Mesenchymal stem cell (in vitro differentiated cells and primary cell): ENCODE measurements at regions not wholly inside any gene's neighbourhood (a gene's known extent, or its start where the extent isn't known, plus 50 kb on each side); places are given as distances from the start of the nearest gene placed in this dataset.

Source experiments
- DNase-seq: peaks from one replicate; pipeline ENCODE4 v3.0.0-alpha.2; 2013
- H2AFZ ChIP-seq: one replicate; pipeline ENCODE4 v1.6.1; 2013; ENCODE audit warnings: low read depth, mild to moderate bottlenecking, control low read depth, inconsistent platforms, low read length, moderate library complexity
- H2AK5ac ChIP-seq: 2 replicates; pipeline ENCODE4 v1.6.1; 2013; ENCODE audit warnings: low read length, moderate library complexity, mild to moderate bottlenecking, inconsistent platforms; ENCODE audit not compliant: severe bottlenecking
- H2BK120ac ChIP-seq: one replicate; pipeline ENCODE4 v1.6.1; 2013; ENCODE audit warnings: low read depth, mild to moderate bottlenecking, inconsistent platforms, low read length, moderate library complexity
- H2BK12ac ChIP-seq, 2 experiments: one replicate each; pipeline ENCODE4 v1.6.1; 2013; ENCODE audit warnings: inconsistent platforms in 2 of 2, low read length in 2 of 2, mild to moderate bottlenecking in 2 of 2, moderate library complexity in 2 of 2, control low read depth in 1 of 2
- H2BK15ac ChIP-seq: one replicate; pipeline ENCODE4 v1.6.1; 2013; ENCODE audit warnings: mild to moderate bottlenecking, low read depth, inconsistent platforms; ENCODE audit not compliant: poor library complexity, severe bottlenecking
- H2BK5ac ChIP-seq: 2 replicates; pipeline ENCODE4 v1.6.1; 2013; ENCODE audit warnings: low read depth, mild to moderate bottlenecking, low read length, control low read depth, inconsistent platforms; ENCODE audit not compliant: poor library complexity, severe bottlenecking
- H3K14ac ChIP-seq, 2 experiments: one replicate each; pipeline ENCODE4 v1.6.1; 2013; ENCODE audit warnings: inconsistent platforms in 2 of 2, low read length in 2 of 2, control low read depth in 1 of 2, mild to moderate bottlenecking in 1 of 2, moderate library complexity in 1 of 2
- H3K18ac ChIP-seq, 2 experiments: one replicate each; pipeline ENCODE4 v1.6.1; 2013; ENCODE audit warnings: inconsistent platforms in 2 of 2, low read length in 2 of 2, control low read depth in 1 of 2, low read depth in 1 of 2, mild to moderate bottlenecking in 1 of 2
- H3K23ac ChIP-seq, 2 experiments: one replicate each; pipeline ENCODE4 v1.6.1; 2013; ENCODE audit warnings: inconsistent platforms in 2 of 2, low read length in 2 of 2, mild to moderate bottlenecking in 2 of 2, moderate library complexity in 2 of 2, control low read depth in 1 of 2
- H3K27ac ChIP-seq: 2 replicates; pipeline ENCODE4 v1.5.1; 2013; ENCODE audit warnings: mild to moderate bottlenecking, moderate library complexity, low read length, control low read depth, inconsistent platforms; ENCODE audit not compliant: poor library complexity, severe bottlenecking
- H3K27me3 ChIP-seq, 2 experiments: 2 replicates each; pipeline versions ENCODE4 v1.6.1 to v1.7.0; 2013; ENCODE audit warnings: low read length in 2 of 2, mild to moderate bottlenecking in 2 of 2, moderate library complexity in 2 of 2, control low read depth in 1 of 2, inconsistent platforms in 1 of 2; ENCODE audit not compliant: control insufficient read depth in 1 of 2, insufficient read depth in 1 of 2
- H3K36me3 ChIP-seq, 2 experiments: 2 replicates each; pipeline versions ENCODE4 v1.6.1 to v1.7.0; 2013; ENCODE audit warnings: low read length in 2 of 2, control low read depth in 1 of 2, inconsistent platforms in 1 of 2, low read depth in 1 of 2, mild to moderate bottlenecking in 1 of 2; ENCODE audit not compliant: insufficient read depth in 2 of 2, control insufficient read depth in 1 of 2
- H3K4ac ChIP-seq, 2 experiments: one replicate each; pipeline ENCODE4 v1.6.1; 2013; ENCODE audit warnings: inconsistent platforms in 2 of 2, low read length in 2 of 2, mild to moderate bottlenecking in 2 of 2, moderate library complexity in 2 of 2, control low read depth in 1 of 2, low read depth in 1 of 2
- H3K4me1 ChIP-seq: 2 replicates; pipeline ENCODE4 v1.6.1; 2013; ENCODE audit warnings: low read depth, low read length, control low read depth; ENCODE audit not compliant: control insufficient read depth, insufficient read depth
- H3K4me2 ChIP-seq: 2 replicates; pipeline ENCODE4 v1.6.1; 2013; ENCODE audit warnings: low read length, mild to moderate bottlenecking, inconsistent platforms; ENCODE audit not compliant: poor library complexity, severe bottlenecking
- H3K4me3 ChIP-seq, 2 experiments: 2 replicates each; pipeline versions ENCODE4 v1.5.1 to v1.7.0; 2013; ENCODE audit warnings: low read length in 2 of 2, mild to moderate bottlenecking in 2 of 2, control low read depth in 1 of 2, low read depth in 1 of 2; ENCODE audit not compliant: insufficient read depth in 1 of 2
- H3K79me1 ChIP-seq: replicated peaks from 2 replicates; pipeline ENCODE4 v1.6.1; 2013; ENCODE audit warnings: mild to moderate bottlenecking, control low read depth, low read length, inconsistent platforms; ENCODE audit not compliant: poor library complexity, severe bottlenecking
- H3K9ac ChIP-seq: 2 replicates; pipeline ENCODE4 v1.7.0; 2013; ENCODE audit warnings: mild to moderate bottlenecking, low read length, moderate library complexity
- H3K9me3 ChIP-seq: 2 replicates; pipeline ENCODE4 v1.7.0; 2013; ENCODE audit warnings: mild to moderate bottlenecking, low read length; ENCODE audit not compliant: control insufficient read depth
- H4K8ac ChIP-seq: one replicate; pipeline ENCODE4 v1.6.1; 2013; ENCODE audit warnings: inconsistent platforms, mild to moderate bottlenecking, low read length, moderate library complexity
- H4K91ac ChIP-seq: one replicate; pipeline ENCODE4 v1.6.1; 2013; ENCODE audit warnings: mild to moderate bottlenecking, low read length, inconsistent platforms
- WGBS: methylation state at CpG from one replicate; pipeline ENCODE4 v1.1.7; 2013; ENCODE audit warnings: mixed read lengths; 5-methylcytosine and 5-hydroxymethylcytosine counted together

- Histone ChIP-seq H2BK5ac (no peak overlapping the region), H4K8ac (no peak overlapping the region), H4K91ac (no peak overlapping the region), H2BK12ac (no peak overlapping the region), H2BK120ac (no peak overlapping the region), H3K4me2 (no peak overlapping the region), H3K79me1 (no peaks in the 10 kb centered on the region), H3K4me1 (no peaks in the 10 kb centered on the region), H3K23ac (no peak overlapping the region), H3K4me3 (no peak overlapping the region), H3K9ac (no peak overlapping the region), H3K9me3 (no peaks in the 10 kb centered on the region), H3K4ac (no peak overlapping the region), H3K18ac (no peak overlapping the region), H3K36me3 (no peaks in the 10 kb centered on the region), H2AK5ac (no peak overlapping the region), H3K27me3 (peaks cover 0 to 26% of the 10 kb centered on the region in 2 experiments), H2BK15ac (no peak overlapping the region), H3K14ac (no peak overlapping the region), H3K27ac (no peak overlapping the region), H2AFZ (no peak overlapping the region)
- no peak for DNase-seq
- 78% methylated on average over 17 of the region's 17 CpGs for WGBS
These were observed 628.3 kb downstream of the BUD13 start for GRCh38 chr11:116144387-116144958.

DNA sequence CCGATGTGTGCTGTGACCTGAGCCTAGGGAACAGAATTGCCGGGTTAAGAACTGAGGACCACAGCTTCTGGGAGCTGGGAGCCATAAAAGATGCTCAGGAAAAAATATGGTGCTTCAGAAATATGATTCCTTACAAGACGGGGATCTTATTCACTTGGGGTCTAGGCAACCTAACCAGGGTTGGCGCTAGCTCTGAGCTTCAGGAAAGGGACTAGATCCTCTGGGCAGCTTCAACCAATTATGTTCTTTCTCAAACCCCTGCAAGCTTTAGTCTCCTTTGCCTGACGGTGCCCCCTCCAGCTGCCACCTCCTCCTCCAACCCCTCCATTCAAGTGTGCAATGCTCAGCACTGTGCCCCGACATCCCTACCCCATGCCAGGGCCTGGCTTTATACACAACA lies 634.1 kb upstream of the CADM1 start:
- Histone ChIP-seq H3K36me3 (no peaks in the 10 kb centered on the region), H2BK5ac (no peak overlapping the region), H4K8ac (no peak overlapping the region), H3K9ac (no peak overlapping the region), H2AK5ac (no peak overlapping the region), H3K4me3 (no peak overlapping the region), H2AFZ (no peak overlapping the region), H2BK15ac (no peak overlapping the region), H3K4ac (no peak overlapping the region), H3K4me1 (no peaks in the 10 kb centered on the region), H3K9me3 (no peaks in the 10 kb centered on the region), H4K91ac (no peak overlapping the region), H2BK120ac (no peak overlapping the region), H3K4me2 (no peak overlapping the region), H3K79me1 (no peaks in the 10 kb centered on the region), H2BK12ac (no peak overlapping the region), H3K27me3 (peaks cover 0 to 22% of the 10 kb centered on the region in 2 experiments), H3K23ac (no peak overlapping the region), H3K27ac (no peak overlapping the region), H3K14ac (no peak overlapping the region), H3K18ac (no peak overlapping the region)
- 85% methylated on average over 6 of the region's 6 CpGs for WGBS
- no peak for DNase-seq

DNA sequence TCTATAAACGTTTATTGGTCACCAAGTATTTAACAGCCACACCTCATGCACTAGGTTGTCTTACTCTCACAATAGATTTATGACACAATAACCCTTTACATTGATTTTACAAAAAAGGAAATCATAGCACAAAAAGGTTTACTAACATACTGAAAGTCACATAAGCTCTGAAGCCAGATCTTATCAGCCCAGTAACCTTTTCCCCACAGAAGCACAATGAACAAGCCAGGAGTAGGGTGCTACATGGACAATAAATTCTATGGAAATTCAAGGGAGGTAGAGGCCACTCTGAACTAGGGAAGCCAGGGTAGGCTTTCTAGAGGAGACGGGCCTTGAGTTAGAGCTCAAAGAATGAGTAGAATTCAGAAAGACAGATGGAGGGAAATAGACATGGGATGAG lies 633.5 kb upstream of the CADM1 start:
- Histone ChIP-seq H3K4ac (no peak overlapping the region), H2BK12ac (no peak overlapping the region), H2AK5ac (no peak overlapping the region), H3K4me2 (no peak overlapping the region), H2BK5ac (no peak overlapping the region), H4K8ac (no peak overlapping the region), H3K14ac (no peak overlapping the region), H3K27ac (no peak overlapping the region), H2BK15ac (no peak overlapping the region), H3K18ac (no peak overlapping the region), H3K36me3 (no peaks in the 10 kb centered on the region), H3K4me1 (no peaks in the 10 kb centered on the region), H3K79me1 (no peaks in the 10 kb centered on the region), H3K4me3 (no peak overlapping the region), H2AFZ (no peak overlapping the region), H3K9ac (no peak overlapping the region), H4K91ac (no peak overlapping the region), H3K9me3 (no peaks in the 10 kb centered on the region), H3K27me3 (peaks cover 0 to 22% of the 10 kb centered on the region in 2 experiments), H2BK120ac (no peak overlapping the region), H3K23ac (no peak overlapping the region)
- 53% methylated on average over 2 of the region's 2 CpGs for WGBS
- no peak for DNase-seq

- H2AFZ ChIP-seq, result no peak overlapping the region
- DNase-seq, result no peak
- no peaks in the 10 kb centered on the region for H3K4me1 ChIP-seq
- H3K79me1 ChIP-seq, result no peaks in the 10 kb centered on the region
- H2BK5ac ChIP-seq, result no peak overlapping the region
- no peaks in the 10 kb centered on the region for H3K36me3 ChIP-seq
- H3K4ac ChIP-seq, result no peak overlapping the region
- no peak overlapping the region for H2BK120ac ChIP-seq
- H3K23ac ChIP-seq, result no peak overlapping the region
- H2BK12ac ChIP-seq, result no peak overlapping the region
- H3K9ac ChIP-seq, result no peak overlapping the region
- no peak overlapping the region for H2AK5ac ChIP-seq
- no peak overlapping the region for H3K27ac ChIP-seq
- H4K91ac ChIP-seq, result no peak overlapping the region
- H3K18ac ChIP-seq, result no peak overlapping the region
- H3K4me3 ChIP-seq, result no peak overlapping the region
- H2BK15ac ChIP-seq, result no peak overlapping the region
- no peaks in the 10 kb centered on the region for H3K9me3 ChIP-seq
- WGBS, result 75% methylated on average over 9 of the region's 9 CpGs
- H4K8ac ChIP-seq, result no peak overlapping the region
- H3K14ac ChIP-seq, result no peak overlapping the region
- H3K4me2 ChIP-seq, result no peak overlapping the region
- H3K27me3 ChIP-seq, result peaks cover 0 to 22% of the 10 kb centered on the region in 2 experiments
These were observed 632.9 kb upstream of the CADM1 start for GRCh38 chr11:116136987-116137674.
